GM12892 (cell line): ENCODE measurements at regions not wholly inside any gene's neighbourhood (a gene's known extent, or its start where the extent isn't known, plus 50 kb on each side); places are given as distances from the start of the nearest gene placed in this dataset.

Experiments used
- POLR2A ChIP-seq: IDR thresholded peaks from 2 replicates; pipeline ENCODE4 v1.6.1; 2011; ENCODE audit warnings: low read depth, low read length, control low read depth
- POLR2AphosphoS5 ChIP-seq: IDR thresholded peaks from 2 replicates; pipeline ENCODE4 v1.6.1; 2011; ENCODE audit warnings: low read depth, low read length, control low read depth
- TAF1 ChIP-seq: IDR thresholded peaks from 2 replicates; pipeline ENCODE4 v1.6.1; 2011; ENCODE audit warnings: low read depth, mild to moderate bottlenecking, control low read depth, low read length, borderline replicate concordance

GRCh38 chr19:29017788-29018187 lies 195.2 kb downstream of the UQCRFS1 start:
- no peak for TF ChIP-seq POLR2A
- TF ChIP-seq POLR2AphosphoS5: no peak
- TF ChIP-seq TAF1: no peak
